Ureter (tissue), 1 donor: ENCODE measurements at regions not wholly inside any gene's neighbourhood (a gene's known extent, or its start where the extent isn't known, plus 50 kb on each side); places are given as distances from the start of the nearest gene placed in this dataset.

ENCODE experiments used
- DNase-seq: peaks from one replicate; pipeline ENCODE4 v3.0.0-alpha.2; 2020; ENCODE audit warnings: low spot score
- donor health status: DM: yes; HTN: yes; CAD: no.

DNA sequence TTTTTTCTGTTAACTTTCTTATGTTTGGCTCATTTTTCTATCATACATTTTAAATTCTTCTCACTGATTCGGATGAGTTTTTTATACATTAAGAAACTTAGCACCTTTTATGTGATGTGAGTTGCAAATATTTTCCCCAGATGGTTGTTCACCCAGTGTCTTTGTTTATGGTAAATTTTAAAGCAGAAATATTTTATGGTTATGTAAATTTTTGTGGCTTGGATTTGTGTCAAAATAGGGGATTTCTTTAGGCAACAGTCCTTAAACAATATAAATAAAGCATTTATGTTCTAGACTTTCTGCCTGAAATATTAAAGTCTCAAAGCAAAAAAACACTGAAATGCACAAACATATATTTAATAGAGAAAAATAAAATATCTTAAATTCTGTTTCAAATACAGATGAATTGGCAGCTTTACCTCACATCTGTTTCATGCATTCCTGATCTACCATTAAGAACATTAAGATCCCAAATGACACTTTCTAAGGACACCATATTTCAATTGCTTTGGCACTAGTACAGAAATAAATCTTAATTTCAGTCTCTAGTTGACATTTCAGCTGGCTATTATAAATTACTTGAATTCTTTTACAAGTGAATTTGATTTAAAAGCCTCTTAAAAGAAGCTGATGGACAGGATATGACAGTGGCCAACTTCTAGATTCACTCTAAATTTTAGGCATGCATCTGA, 646.6 kb downstream of the HACE1 start:
- no peak for DNase-seq

DNA sequence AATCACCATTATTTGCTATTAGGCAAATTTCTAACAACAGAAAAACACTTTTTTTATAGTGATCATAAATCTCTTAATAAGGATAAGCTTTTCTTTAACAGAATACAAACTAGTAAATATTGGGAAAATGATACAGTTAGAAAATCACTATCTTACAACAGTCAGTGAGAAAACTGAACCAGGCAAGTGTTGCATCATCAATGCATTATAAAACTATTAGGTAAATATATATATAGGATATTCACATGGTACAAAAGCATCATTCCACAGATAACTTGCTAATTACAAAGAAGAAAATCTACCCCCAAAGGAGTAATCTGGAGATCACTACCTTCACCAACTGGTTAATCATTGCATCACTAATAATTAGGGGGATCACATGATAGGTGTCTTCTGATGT, 652.1 kb downstream of the HACE1 start:
- DNase-seq: no peak

DNA sequence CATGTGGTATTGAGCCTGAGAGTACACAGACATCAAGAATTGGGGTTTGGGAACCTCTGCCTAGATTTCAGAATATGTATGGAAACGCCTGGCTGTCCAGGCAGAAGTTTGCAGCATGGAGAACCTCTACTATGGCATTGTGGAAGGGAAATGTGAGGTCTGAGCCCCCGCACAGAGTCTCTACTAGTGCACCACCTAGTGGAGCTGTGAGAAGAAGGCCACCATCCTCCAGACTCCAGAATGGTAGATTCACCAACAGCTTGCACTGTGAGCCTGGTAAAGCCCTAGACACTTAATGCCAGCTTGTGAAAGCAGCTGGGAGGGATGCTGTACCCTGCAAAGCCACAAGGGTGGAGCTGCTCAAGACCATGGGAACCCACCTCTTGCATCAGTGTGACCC, 658.2 kb downstream of the HACE1 start:
- DNase-seq: no peak

DNA sequence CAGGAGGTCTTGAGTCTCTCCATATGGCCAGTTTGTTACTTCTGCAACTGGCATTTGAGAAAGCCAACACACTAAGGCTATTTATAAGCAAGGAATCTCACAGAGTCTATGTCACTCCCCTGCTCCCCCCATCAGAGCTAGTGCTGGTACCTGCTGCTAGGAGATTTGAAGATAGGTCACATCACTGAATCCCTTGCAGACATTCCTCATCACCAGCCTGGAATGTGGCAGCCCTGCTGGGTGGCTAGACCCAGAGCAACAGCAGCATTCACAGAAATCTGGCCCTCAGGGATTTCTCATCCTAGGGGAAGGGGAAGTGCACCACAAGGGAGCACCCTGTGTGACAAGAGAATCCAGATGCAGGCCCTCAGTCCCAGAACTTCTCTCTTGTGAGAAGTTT, 672.1 kb downstream of the HACE1 start:
- DNase-seq: no peak

DNA sequence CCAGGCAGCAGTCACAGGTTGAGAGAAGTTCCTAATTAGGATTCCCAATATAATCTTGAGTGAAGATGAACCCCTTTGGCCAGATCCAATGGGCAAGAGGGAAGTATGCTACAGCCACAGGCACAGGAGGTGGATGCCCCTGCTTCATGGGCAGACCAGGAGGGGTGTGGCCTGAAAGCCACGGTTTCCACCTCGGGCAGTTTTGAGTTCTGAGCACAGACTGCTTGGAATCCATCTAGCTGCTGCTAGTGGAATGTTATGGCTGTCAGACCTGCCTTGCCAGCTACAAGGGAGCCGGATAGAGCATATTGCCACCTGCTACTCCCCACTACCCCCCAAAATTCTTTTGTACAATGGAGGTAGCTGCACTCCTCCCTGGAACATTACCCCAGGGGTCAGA, 672.9 kb downstream of the HACE1 start:
- no peak for DNase-seq

DNA sequence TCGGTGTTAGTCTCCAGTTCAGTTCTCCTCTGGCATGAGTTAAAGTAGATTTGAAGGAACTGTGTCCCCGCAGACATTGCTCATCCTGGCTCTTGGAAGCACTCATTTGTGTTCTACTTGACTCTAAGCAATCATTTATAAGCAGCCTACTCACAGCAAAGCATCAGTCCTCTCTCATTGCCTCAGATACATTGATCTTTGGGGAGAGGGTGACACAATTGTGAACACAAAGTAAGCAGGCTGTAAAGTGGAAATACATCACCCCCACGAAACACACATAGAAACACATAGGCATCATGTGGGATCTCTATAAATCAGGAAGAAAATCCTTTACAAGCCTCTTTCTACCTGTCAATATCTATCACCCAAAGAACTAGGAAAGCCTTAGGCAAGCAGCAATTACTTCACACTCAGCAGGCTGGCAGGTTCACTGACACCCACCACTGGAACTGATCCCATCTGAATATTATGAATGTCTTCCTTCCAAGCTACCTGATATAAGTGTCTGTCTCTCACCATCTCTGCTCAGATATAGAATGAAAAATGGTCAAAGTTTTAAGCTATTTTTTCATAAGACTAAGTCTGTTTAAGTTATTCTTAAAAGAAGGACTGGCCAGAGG, 675.8 kb downstream of the HACE1 start:
- no peak for DNase-seq

DNA sequence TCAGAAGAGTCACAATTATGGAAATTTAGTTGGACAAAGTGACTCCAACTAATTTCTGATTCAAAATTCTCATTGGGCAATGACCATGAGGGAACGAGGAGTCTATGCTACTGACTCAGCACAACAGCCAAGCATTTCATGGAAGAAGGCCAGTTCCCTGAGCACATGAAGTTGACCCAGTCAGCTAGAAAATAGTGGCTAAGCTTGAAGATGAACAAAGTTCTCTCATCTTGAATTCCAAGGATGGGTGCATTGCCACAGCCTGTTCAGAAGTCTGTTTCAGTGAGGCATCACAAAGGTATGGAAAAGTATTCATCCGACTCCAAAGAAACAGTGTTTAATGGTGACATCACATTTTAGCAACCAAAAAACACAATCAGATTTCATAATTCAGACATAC, 676.9 kb downstream of the HACE1 start:
- no peak for DNase-seq

DNA sequence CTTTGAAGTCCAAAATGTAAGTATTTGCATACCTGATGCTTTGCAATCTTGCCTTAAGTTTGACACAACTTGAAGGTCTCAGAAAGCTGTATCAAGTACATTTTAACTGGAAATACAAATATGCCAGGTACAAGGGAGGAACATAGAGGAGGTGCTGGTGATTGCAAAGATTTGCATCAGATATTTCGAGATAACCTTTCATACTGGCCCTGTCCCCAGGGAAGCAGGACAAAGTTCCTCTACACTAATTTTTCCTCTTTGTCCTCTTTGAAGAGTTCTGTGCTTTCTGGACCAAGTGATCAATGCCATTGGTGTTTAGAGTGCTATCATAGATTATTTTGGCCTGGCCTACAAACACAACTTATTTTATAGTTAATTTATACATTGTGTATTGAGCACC, 686.1 kb downstream of the HACE1 start:
- no peak for DNase-seq

DNA sequence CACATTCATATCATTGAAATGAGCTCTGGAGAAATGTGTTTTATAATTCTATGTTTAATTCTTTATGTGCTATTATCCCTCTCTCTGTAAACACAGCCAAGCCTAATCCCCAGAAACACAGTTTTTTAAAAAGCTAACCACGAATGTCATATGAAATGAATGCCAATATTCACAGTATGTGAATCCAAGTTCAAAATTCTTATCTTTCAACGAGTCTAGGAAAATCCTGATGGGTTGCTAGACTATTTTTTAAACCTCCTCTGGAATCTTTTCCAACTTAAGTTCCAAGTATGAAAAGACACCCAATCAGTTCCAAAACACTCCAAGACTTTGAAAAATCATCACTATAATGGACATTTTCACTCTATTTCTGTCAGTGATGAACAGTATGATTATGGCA, 689.3 kb downstream of the HACE1 start:
- DNase-seq: no peak

DNA sequence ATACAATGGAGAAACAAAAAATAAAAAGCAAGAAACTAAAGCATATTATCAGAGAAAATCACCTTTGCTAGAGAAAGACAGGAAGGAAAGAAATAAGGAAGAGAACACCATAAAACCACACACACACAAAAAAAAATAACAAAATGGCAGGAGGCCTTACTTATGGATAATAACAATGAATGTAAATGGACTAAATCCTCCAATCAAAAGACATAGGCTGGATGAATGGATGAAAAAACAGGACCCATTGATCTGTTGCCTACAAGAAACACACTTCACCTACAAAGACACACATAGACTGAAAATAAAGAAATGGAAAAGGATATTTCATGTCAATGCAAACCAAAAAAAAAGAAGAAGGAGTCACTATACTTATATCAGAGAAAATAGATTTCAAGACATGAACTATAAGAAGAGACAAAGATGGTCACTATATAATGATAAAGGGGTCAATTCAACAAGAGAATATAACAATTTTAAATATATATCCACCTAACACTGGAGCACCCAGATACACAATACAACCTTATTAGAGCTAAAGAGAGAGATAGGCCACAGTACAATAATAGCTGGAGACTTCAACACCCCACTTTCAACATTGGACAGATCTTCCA, 693.6 kb downstream of the HACE1 start:
- no peak for DNase-seq

DNA sequence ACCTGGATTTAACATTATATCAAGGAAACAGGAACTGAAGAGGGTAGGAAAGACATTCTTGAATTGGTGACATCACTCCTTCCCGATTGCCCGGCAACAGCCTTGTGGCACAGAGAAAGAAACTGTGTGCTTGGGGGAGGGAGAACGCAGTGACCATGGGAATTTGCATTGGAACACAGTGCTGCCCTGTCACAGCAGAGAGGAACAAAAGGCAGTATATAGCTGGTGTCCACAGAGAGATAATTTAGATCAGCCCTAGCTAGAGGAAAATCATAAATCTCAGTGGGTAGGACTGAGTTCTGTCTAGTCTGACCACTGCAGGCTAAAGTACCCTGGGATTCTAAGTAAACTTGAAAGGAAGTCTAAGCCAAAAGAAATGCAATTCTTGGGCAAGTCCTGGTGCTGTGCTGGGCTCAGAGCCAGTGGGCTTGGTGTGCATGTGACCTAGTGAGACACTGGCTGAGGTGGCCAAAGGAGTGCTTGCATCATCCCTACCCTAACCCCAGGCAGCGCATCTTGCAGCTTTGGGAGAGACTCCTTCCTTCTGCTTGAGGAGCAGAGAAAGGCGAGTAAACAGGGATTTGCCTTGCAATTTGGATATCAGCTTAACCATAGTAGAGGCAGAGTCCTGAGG, 697.6 kb downstream of the HACE1 start:
- DNase-seq: no peak

DNA sequence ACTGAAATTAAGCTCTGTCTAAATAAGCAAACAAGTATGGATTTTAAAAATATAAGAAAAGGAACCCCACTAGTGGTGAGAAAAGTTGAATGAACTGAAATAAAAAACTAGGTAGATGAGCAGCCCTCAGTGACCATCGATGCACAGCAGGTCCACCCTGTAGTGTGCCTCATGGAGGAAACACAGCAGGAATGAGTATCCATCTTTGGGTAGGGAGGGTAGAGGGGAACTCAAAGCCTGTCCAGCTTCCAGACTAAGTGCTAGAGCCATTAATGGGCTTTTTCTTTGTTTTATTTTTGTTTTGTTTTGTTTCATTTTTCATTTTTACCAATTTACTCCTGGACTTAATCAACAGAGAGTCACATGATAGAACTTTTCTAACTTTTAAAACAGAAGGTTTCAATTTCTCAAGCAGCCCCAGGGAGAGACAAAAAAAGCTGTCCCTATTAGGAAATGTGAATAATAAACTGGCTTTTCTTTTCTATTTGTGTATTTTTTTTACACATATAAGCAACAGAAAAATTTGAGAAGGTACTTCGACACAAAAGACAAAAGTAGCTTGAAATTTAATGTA, 700.6 kb downstream of the HACE1 start:
- DNase-seq: no peak

DNA sequence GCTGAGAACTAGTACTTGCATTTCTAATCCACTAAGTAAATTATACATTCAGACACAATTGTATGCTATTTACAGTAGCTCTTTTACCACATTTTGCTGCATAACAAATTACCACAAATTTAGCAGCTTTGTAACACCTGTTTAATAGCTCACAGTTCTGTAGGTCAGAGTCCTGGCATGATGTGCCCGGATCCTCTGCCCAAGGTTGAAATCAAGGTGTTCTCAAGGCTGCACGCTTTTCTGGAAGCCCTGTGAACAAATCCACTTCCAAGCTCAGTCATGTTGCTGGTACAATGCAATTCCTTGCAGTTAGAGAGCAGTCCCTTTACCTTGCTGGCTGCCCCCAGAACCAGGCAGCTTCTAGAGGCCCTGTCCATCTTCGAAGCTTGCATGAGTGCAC, 716.0 kb downstream of the HACE1 start:
- DNase-seq: no peak

DNA sequence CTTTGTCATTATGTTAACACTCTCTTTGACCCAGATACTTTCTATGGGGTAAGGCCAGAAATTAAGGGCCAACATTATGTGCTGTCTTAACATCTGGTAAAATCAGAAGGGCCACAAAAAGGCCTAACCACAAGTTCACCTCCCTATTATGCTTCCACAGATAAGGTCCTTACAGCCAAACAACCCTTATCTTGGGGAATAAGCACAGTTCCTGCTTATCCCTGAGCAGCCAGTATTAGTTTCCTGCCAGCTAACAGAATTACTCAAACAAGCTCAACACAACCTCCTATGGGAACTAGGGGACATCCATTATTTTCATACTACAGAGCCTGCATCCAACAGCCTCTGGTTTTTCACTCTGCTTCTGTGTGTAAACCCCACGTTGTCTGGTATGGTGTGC, 724.8 kb downstream of the HACE1 start:
- no peak for DNase-seq

DNA sequence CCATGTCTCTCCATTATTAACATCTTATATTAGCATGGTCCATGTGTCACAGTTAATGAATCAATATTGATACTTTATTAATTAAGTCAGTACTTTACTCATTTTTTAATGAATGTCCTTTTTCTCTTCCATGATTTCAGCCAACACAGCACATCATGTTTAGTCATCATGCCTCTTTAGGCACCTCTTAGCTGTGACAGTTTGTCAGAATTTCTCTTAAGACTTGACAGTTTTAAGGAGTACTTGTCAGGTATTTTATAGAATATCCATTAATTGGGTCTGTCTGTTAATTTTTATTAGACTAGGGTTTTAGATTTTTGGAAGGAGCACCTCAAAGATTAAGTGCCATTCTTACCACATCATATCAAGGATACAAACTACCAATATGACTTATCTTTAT, 729.4 kb downstream of the HACE1 start:
- no peak for DNase-seq

DNA sequence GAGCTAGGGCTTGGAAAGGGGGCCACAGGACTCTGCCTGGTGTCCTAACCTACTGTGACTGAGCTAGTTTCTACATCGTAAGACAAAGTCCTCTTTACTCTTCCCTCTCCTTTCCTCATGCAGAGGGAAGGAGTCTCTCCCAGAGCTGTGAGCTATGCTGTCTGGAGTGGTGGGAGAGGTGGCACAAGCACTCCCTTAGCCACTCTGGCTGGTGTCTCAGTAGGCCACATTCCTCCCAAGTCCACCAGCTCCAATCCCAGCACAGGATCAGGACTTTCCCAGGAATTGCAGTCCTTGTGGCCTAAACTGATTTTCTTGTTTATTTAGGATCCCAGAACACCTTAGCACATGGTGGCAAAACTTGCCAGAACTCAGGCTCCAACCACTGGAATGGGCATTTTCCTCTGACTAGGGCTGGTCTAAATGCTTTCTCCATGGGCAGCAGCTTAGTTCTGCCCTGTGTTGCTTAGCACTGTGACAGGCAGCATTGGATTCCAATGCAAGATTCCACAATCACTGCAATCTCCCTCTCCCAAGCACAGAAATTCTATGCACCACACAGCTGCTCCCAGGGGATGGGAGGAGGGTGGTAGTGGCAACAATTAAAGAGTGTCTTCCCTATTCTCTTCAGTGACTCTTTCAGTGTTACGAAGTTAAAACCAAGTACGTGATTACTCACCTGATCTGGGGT, 733.3 kb downstream of the HACE1 start:
- no peak for DNase-seq

DNA sequence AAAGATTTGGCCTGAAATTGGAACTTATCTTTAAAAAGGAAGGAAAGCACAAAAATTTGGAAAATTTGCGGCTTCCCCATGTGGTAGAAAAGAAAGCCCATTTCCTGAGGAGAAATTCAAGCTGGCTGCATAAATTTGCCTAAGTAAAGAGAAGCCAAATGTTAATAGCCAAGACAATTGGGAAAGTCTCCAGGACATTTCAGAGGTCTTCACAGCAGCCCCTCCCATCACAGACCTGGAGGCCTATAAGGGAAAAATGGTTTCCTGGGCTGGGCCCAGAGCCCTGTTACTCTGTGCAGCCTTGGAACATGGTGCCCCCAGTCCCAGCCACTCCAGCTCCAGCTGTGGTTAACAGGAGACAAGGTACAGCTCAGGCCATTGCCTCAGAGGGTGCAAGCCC, 736.5 kb downstream of the HACE1 start:
- no peak for DNase-seq

DNA sequence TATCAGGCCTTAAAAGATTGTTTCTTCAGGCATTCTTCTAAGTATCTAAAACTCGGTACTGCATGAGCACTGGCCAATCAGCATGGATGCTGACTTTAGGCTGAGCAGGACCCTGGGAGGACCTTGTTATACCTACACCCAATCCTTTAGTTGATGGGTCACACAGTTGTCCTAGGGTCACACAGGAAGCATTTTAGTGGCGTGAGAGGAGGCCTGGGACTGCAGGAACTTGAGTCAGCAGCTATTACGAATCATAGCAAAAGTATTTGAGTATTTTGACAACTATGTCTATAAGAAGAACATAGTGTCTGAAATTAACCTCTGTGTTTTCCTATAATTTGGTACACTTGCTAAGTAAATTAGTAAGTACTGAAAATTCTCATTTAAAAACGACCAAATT, 741.4 kb downstream of the HACE1 start:
- DNase-seq: no peak

DNA sequence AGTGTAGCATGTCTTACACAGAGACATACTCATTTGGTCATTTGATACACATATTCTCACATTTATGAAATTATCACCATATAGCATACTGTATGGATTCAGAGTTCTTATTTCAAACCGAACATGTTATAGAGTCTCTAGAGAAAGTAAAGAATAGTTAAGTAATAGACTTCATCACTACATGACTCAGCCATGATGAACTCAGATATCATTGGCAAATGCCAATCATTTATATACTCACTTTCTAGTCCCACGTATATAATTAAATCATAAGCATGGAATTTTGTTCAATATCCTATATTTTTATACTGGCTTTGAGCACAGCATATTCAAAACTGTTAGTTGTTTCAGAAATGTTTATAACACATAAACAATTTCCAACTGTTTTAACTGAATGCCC, 749.9 kb downstream of the HACE1 start:
- DNase-seq: no peak

DNA sequence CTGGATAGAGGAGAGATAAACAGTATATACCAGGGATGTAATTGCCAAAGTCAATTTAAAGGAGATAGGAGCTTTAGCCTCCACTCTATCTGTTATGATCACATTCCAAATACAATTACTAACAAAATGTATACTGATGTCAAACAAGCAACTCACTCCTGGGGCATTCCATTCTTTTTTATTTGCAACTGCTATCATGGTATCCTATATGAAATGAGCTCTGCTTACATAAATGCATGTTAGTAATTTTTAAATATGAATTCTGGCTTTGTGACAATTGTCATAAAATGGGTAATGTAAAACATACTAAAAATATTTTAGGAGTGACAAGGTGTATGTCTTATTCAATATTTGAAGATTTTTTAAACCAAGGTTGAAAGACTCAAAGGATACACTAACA, 751.1 kb downstream of the HACE1 start:
- DNase-seq: no peak

DNA sequence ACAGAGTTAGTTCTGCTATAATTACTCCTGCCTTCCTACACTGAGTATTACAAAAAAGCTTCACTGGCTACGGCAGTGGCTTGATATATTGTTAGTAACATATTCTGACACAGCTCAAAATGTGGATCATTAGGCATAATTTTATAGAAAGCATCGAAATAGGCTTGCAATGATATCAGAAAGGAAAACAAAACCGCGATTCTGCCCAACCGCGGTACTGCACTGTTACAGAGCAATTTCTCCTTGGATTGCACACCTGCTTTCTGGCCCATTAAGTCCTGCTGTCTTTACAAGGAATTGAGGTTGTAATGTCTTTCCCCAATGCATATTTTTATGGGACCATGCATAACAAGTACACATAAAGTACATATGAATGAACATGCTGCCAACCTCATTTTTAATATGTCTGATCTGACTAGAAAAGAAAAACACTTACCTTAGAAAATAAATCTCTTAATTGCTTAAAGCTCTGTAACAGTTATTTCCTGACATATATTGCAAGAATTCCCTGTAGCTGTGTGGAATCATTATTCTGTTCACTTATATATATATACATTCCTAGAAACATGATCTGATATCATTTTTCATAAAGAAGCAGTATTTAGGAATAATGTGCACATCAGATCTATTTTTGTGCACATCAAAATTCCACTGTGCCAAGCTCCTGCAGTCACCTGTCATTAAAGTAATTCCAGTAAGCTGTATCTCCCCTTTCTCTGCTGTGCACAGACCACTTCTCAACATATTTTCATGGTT, 763.9 kb downstream of the HACE1 start:
- no peak for DNase-seq
